ENCODE measurements at regions not wholly inside any gene's neighbourhood (a gene's known extent, or its start where the extent isn't known, plus 50 kb on each side); places are given as distances from the start of the nearest gene placed in this dataset.

DNA sequence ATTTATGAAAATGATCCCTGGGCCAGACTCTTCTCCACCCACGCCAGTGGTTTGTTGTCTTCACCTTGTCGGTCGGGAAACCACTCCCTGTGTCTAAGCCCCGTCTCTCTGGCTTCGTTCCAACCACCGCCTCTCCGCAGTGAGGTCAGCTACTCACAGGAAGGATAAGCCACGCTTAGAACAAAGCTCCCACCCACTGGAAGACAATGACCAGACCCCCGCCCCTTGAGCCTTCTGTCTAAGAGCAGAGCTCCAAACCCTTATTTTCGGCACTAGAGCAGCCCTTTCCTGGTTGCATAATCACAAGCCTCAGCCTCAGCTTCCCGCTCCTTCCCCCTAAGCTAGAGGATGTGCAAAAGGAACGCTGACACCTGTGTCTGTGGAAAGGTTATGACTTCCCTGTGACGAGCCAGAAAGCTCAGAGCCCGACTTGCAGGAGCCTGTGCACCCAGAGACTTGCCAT, 114.9 kb upstream of the MEF2A start:
- TF ChIP-seq, protein P1, sequence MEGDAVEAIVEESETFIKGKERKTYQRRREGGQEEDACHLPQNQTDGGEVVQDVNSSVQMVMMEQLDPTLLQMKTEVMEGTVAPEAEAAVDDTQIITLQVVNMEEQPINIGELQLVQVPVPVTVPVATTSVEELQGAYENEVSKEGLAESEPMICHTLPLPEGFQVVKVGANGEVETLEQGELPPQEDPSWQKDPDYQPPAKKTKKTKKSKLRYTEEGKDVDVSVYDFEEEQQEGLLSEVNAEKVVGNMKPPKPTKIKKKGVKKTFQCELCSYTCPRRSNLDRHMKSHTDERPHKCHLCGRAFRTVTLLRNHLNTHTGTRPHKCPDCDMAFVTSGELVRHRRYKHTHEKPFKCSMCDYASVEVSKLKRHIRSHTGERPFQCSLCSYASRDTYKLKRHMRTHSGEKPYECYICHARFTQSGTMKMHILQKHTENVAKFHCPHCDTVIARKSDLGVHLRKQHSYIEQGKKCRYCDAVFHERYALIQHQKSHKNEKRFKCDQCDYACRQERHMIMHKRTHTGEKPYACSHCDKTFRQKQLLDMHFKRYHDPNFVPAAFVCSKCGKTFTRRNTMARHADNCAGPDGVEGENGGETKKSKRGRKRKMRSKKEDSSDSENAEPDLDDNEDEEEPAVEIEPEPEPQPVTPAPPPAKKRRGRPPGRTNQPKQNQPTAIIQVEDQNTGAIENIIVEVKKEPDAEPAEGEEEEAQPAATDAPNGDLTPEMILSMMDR (IDR thresholded peaks at IDR 0.05), result no peak
- TF ChIP-seq POLR2A (IDR thresholded peaks at IDR 0.05), result no peak
